Left colon (tissue), 2 donors: ENCODE measurements at regions not wholly inside any gene's neighbourhood (a gene's known extent, or its start where the extent isn't known, plus 50 kb on each side); places are given as distances from the start of the nearest gene placed in this dataset.

Source experiments
- ATAC-seq: fragments of 200-7000 bp; cut with Tn5 transposase; one replicate; pipeline ENCODE4 v1.9.1; 2020; ENCODE audit warnings: mild to moderate bottlenecking, moderate library complexity
- DNase-seq, 2 donors: peaks; one replicate each; pipeline ENCODE4 v3.0.0-alpha.2; 2020
- intact Hi-C, 2 donors: fragments of 100-400 bp; cut with DNase I in 1 of 2; cut with micrococcal nuclease in 1 of 2; formaldehyde crosslinking; loops; one replicate each; pipeline versions ENCODE4 v1.11.2 to v1.14.0; 2022; cut with DNase I, micrococcal nuclease
- donor health status: DM: no; HTN: no; CAD: no.
- donor health status: DM: yes; HTN: yes; CAD: no.

DNA sequence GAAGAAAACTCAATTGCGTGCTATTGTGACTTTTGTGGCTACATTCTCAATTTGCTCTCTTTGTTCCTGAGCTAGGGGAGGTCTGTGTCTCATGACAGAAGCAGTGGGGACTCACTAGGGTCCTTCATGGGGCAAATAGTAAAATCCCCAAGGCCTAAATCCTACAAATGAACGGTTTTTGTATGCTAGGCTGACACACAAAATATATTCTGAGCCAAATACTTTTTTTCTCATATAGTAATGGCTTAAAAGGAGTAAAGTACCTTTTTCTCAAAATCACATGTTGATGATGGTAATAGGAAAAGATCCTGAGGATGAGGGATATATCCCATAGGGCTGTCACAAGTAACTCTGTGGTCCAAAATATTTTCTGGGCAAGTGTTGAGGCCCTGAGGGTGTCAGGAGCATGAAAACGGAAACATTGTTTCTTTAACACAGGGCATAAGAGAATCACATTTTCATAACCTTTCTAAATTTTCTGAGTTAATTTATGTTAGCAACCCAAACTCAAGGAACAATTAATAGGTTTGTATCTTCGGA is 77.5 kb upstream of the CNTNAP4 start:
- DNase-seq (no peak), ATAC-seq (no peak)
- intact Hi-C loops = no loop called here

DNA sequence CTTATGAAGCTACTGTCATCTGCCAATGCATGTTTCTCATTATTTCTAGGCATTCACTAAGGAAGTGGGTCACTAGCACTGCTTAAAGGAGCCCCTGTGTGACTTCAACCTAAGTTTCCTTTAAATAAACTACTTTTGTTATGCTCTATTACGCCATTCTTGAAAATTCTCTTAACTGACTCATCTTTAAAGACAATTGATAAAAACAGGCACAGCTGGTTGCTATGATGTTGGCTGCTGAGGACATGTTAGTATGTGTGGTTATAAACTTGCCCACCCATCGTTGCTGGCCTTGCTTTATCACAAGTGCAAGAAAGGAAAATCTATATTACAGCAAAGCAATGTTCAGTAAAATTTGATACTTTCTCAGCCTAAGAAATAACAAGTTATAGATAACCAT is 75.8 kb upstream of the CNTNAP4 start:
- no peak for DNase-seq
- no peak for ATAC-seq
- intact Hi-C loops = no loop called here

DNA sequence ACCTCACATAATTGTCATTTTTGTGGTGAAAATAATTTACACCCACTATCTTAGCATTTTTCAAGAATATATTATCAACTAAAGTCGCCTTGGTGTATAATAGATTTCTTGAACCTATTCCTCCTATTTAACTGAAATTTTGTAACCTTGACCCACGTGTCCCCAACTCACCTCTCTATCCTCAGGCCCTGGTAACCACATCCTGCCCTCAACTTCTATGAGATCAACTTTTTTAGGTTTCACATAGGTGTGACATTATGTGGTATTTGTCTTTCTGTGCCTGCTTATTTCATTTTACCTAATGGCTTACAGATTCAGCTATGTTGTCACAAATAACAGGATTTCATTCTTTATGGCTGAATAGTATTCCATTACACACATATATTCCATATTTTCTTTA is 73.0 kb upstream of the CNTNAP4 start:
- DNase-seq = no peak
- intact Hi-C loops = no loop called here

DNA sequence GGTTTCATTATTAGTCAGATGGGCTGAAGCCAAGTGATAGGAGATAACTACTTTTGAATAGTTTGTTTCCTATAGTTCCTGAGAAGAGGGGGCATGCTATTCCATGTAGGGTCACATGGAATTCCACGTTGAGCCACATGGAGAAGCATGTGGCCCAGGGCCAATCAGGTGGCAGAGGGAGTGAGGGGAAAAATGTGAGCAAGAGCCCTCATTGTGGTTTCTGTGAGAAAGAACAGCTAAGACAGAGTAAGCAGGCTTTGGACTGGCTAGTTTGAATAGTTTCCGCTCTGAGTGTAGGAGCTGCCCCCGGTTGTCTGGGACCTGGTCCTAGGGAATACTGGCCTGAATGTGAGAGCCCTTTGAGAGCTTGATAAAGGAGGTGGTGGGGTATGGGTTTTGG is 69.9 kb upstream of the CNTNAP4 start:
- DNase-seq = no peak
- intact Hi-C loops = no loop called here
- ATAC-seq = no peak

More for the DNA sequence above, 73.0 kb upstream of the CNTNAP4 start:
- ATAC-seq = no peak

DNA sequence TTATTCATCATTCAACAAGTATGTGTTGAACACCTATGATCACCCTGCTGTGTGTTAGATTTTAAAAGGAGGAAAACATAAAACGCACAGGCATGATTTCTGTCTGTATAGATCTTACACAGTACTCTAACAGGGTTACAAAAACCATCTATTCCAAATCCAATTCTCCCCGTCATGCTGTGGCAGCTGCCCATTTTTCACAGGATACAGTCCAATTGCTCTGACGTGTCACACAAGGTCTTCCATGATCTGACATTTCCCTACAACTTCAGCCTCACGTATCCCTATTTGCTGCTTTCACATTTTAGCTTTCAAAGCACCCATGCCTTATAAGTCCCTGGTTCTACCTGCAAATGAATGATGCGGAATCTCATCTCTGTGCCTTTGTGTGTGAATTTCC is 67.0 kb upstream of the CNTNAP4 start:
- intact Hi-C loops = no loop called here
- DNase-seq (no peak), ATAC-seq (no peak)

DNA sequence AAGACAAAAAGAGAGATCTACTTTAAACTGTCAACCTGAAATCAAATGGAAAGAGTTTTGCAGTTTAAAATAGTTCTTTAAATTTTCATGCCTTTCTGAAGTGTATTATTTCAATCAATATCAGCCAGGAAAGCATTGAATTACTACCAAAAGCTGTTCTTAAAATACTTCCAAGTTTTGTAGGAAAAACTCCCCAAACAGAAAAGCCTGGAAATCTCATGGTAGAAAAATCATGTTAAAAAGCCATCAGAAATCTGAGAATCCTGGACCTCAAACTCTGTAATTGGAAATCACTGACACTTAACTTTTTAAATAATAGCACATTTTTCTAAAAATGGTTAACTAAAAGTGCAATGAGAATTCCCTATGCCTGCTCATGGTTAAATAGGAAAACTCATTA is 63.3 kb upstream of the CNTNAP4 start:
- ATAC-seq = no peak
- no peak for DNase-seq
- intact Hi-C loops = no loop called here

DNA sequence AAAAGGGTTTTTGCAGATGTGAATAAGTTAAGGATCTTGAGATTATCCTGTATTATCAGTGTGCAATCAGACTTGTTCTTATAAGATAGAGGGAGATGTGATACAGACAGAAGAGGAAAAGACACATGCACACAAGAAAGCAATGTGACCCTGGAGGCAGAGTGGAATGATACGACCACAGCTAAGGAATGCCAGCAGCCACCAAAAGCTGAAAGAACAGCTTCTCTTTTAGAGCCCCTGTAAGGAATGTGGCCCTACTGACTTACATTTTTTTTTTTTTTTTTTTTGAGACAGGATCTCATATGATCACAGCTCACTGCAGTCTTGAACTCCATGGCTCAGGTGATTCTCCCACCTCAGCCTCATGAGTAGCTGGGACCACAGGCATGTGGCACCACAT is 62.3 kb upstream of the CNTNAP4 start:
- DNase-seq = no peak
- intact Hi-C loops = no loop called here
- ATAC-seq = no peak

DNA sequence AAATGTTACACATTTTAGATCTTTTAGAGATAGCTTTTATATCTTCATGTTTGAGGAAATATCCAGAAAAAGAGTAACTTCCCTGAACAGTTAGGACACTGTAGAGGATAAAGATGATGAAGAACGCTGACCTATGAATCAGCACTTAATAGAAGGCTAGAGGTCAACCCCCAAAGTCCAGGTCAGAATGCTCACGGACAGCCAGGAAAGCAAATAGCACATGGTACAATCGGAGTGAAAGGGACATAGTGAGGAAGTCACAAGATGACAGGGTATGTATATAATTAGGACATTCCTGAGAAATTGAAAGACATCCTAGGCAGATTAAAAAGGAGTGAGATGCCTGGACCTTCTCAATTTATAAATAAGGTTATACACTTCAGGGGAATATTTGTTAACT is 55.1 kb upstream of the CNTNAP4 start:
- ATAC-seq = no peak
- no peak for DNase-seq
- intact Hi-C loops = no loop called here

DNA sequence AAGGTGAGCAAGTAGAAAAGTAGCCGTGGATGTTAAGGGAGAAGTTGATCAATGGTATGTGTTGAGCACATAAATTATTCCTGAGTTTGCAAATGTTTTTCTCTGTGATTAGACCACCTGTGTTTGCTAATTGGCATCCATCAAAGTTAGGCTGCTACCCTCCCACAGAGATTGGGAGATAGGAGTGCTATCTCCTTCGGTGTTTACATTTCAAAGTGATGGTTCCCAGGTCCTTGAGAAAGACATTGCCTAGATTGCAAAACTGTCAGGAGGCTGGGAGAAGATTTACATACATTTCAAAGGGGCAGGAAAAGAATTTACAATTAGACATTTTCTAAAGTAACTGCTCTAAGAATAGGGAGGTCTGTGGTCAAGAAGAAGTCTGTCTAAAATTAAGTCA is 54.3 kb upstream of the CNTNAP4 start:
- intact Hi-C loops = no loop called here
- no peak for DNase-seq
- no peak for ATAC-seq

DNA sequence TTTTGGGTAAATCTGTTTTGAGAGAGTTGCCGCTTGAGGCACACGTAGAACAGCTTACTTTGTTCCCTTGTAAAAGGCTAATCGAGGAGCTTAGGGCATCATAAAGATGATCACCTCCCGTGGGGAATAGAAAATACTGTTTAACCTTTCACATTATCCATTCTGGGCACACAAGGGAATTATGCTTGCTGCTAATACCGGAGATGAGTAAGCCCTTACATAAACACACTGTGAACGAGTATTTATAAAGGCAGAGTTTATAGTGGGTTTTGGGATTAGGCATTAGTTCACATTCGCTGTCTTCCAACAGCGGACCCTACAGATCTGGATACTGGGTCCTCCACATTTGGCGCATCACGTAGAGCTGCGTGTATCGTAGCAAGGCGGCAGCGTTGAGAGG is 51.2 kb upstream of the CNTNAP4 start:
- intact Hi-C loops = no loop called here
- ATAC-seq (no peak), DNase-seq (no peak)

DNA sequence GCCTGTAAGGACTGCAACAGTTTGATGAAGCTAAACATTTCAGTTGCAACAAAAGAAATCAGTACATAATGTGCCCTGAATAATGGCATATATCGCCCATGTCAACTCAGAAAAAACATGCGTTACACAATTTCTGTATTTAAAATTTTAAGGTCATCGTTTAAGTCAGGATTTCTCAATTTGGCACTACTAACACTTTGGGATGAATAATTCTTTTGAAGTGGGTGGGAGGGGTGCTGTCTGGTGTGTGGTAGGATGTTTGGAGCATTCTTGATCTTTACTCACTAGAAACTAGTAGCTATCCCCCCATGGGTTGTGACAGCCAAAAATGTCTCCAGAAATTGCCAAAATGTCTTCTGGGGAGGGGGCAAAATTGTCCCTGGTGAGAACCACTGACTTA is 50.7 kb upstream of the CNTNAP4 start:
- intact Hi-C loops = no loop called here
- DNase-seq (no peak), ATAC-seq (no peak)
